ENCODE measurements at regions not wholly inside any gene's neighbourhood (a gene's known extent, or its start where the extent isn't known, plus 50 kb on each side); places are given as distances from the start of the nearest gene placed in this dataset.
"Not testable (repeated sequence)": the region's sequence is repeated elsewhere in the genome, so short reads cannot be mapped to it uniquely, and the experiment has no call there.

- Mint-ChIP-seq H3K4me3 (no peak overlapping the region), H3K36me3 (no peaks in the 10 kb centered on the region), H3K27ac (no peak overlapping the region), H3K9me3 (peaks cover 2% of the 10 kb centered on the region), H3K4me1 (ENCODE audit: low read depth) (no peaks in the 10 kb centered on the region), H3K27me3 (no peaks in the 10 kb centered on the region)
- intact Hi-C loops (cut with micrococcal nuclease), result no loop called here
- POLR2A ChIA-PET, result interaction anchor here (0.6 kb wide), 1 partner anchor 1413 kb away, joined by 3 read pairs; no protein-coding TSS in a partner anchor
- CTCF ChIA-PET, result no interaction called here
- no peak for DNase-seq
Measured at GRCh38 chr3:176041812-176042211, 1155.5 kb downstream of the TBL1XR1 start.

- ChIA-PET CTCF (no interaction called here), POLR2A (interaction anchor here (0.6 kb wide), 1 partner anchor 1413 kb away, joined by 3 read pairs; no protein-coding TSS in a partner anchor)
- Mint-ChIP-seq H3K27ac (no peak overlapping the region), H3K4me3 (no peak overlapping the region), H3K27me3 (no peaks in the 10 kb centered on the region), H3K36me3 (no peaks in the 10 kb centered on the region), H3K4me1 (ENCODE audit: low read depth) (no peaks in the 10 kb centered on the region), H3K9me3 (peaks cover 4% of the 10 kb centered on the region)
- no peak for DNase-seq
- intact Hi-C loops (cut with micrococcal nuclease), result no loop called here
Measured at GRCh38 chr3:176041185-176041584, 1156.1 kb downstream of the TBL1XR1 start.

GRCh38 chr3:176037636-176038035 lies 1159.6 kb downstream of the TBL1XR1 start:
- intact Hi-C loops (cut with micrococcal nuclease), result no loop called here
- Mint-ChIP-seq H3K27me3 (no peaks in the 10 kb centered on the region), H3K9me3 (peaks cover 7% of the 10 kb centered on the region), H3K36me3 (no peaks in the 10 kb centered on the region), H3K27ac (no peak overlapping the region), H3K4me3 (no peak overlapping the region), H3K4me1 (ENCODE audit: low read depth) (no peaks in the 10 kb centered on the region)
- DNase-seq, result no peak
- CTCF ChIA-PET, result no interaction called here
- POLR2A ChIA-PET, result no interaction called here

GRCh38 chr3:176032043-176032442 lies 1165.2 kb downstream of the TBL1XR1 start:
- Mint-ChIP-seq H3K4me3 (no peak overlapping the region), H3K27ac (no peak overlapping the region), H3K9me3 (peaks cover 7% of the 10 kb centered on the region), H3K36me3 (no peaks in the 10 kb centered on the region), H3K27me3 (no peaks in the 10 kb centered on the region), H3K4me1 (ENCODE audit: low read depth) (no peaks in the 10 kb centered on the region)
- CTCF ChIA-PET, result no interaction called here
- POLR2A ChIA-PET, result no interaction called here
- no peak for DNase-seq
- intact Hi-C loops (cut with micrococcal nuclease), result no loop called here

- H3K27ac Mint-ChIP-seq, result not testable (repeated sequence)
- peaks cover 16% of the 10 kb centered on the region for H3K9me3 Mint-ChIP-seq
Measured at GRCh38 chr3:176016203-176016602, 1157.1 kb downstream of the NAALADL2 start.

GRCh38 chr3:176015228-176015627 lies 1156.1 kb downstream of the NAALADL2 start:
- H3K4me1 Mint-ChIP-seq (ENCODE audit: low read depth); POLR2A ChIA-PET; CTCF ChIA-PET; H3K4me3 Mint-ChIP-seq; H3K27me3 Mint-ChIP-seq; H3K36me3 Mint-ChIP-seq; H3K27ac Mint-ChIP-seq; intact Hi-C loops (cut with micrococcal nuclease); DNase-seq: not testable (repeated sequence)
- peaks cover 16% of the 10 kb centered on the region for H3K9me3 Mint-ChIP-seq

More at GRCh38 chr3:176016203-176016602, 1157.1 kb downstream of the NAALADL2 start:
- DNase-seq; POLR2A ChIA-PET; CTCF ChIA-PET; H3K4me3 Mint-ChIP-seq; H3K27me3 Mint-ChIP-seq; intact Hi-C loops (cut with micrococcal nuclease); H3K36me3 Mint-ChIP-seq; H3K4me1 Mint-ChIP-seq (ENCODE audit: low read depth): not testable (repeated sequence)

- Mint-ChIP-seq H3K27ac (no peak overlapping the region), H3K9me3 (peaks cover 4% of the 10 kb centered on the region), H3K4me3 (no peak overlapping the region), H3K4me1 (ENCODE audit: low read depth) (no peaks in the 10 kb centered on the region), H3K36me3 (no peaks in the 10 kb centered on the region), H3K27me3 (no peaks in the 10 kb centered on the region)
- intact Hi-C loops (cut with micrococcal nuclease), result no loop called here
- POLR2A ChIA-PET, result no interaction called here
- CTCF ChIA-PET, result no interaction called here
- DNase-seq, result no peak
Measured at GRCh38 chr3:176009256-176009655, 1150.1 kb downstream of the NAALADL2 start.

- no peaks in the 10 kb centered on the region for H3K27me3 Mint-ChIP-seq
- DNase-seq, result no peak
- CTCF ChIA-PET, result no interaction called here
- H3K4me1 Mint-ChIP-seq (ENCODE audit: low read depth), result no peaks in the 10 kb centered on the region
- POLR2A ChIA-PET, result no interaction called here
- H3K27ac Mint-ChIP-seq, result no peak overlapping the region
- intact Hi-C loops (cut with micrococcal nuclease), result no loop called here
- H3K36me3 Mint-ChIP-seq, result no peaks in the 10 kb centered on the region
- H3K9me3 Mint-ChIP-seq, result no peaks in the 10 kb centered on the region
- no peak overlapping the region for H3K4me3 Mint-ChIP-seq
Measured at GRCh38 chr3:176005564-176005963, 1146.4 kb downstream of the NAALADL2 start.

GRCh38 chr3:175989161-175989560 lies 1130.0 kb downstream of the NAALADL2 start:
- no peaks in the 10 kb centered on the region for H3K27me3 Mint-ChIP-seq
- no peak overlapping the region for H3K27ac Mint-ChIP-seq
- H3K4me1 Mint-ChIP-seq (ENCODE audit: low read depth), result no peaks in the 10 kb centered on the region
- POLR2A ChIA-PET, result no interaction called here
- peaks cover 20% of the 10 kb centered on the region for H3K9me3 Mint-ChIP-seq
- intact Hi-C loops (cut with micrococcal nuclease), result no loop called here
- no peak overlapping the region for H3K4me3 Mint-ChIP-seq
- DNase-seq, result no peak
- CTCF ChIA-PET, result no interaction called here
- no peaks in the 10 kb centered on the region for H3K36me3 Mint-ChIP-seq

- intact Hi-C loops (cut with micrococcal nuclease), result no loop called here
- peaks cover 21% of the 10 kb centered on the region for H3K9me3 Mint-ChIP-seq
- CTCF ChIA-PET, result no interaction called here
- POLR2A ChIA-PET, result no interaction called here
- H3K27ac Mint-ChIP-seq, result no peak overlapping the region
- H3K36me3 Mint-ChIP-seq, result no peaks in the 10 kb centered on the region
- H3K4me3 Mint-ChIP-seq, result no peak overlapping the region
- no peaks in the 10 kb centered on the region for H3K27me3 Mint-ChIP-seq
- no peak for DNase-seq
- H3K4me1 Mint-ChIP-seq (ENCODE audit: low read depth), result no peaks in the 10 kb centered on the region
Measured at GRCh38 chr3:175988401-175988800, 1129.3 kb downstream of the NAALADL2 start.

- H3K27ac Mint-ChIP-seq, result no peak overlapping the region
- DNase-seq, result no peak
- ChIA-PET POLR2A (no interaction called here), CTCF (no interaction called here)
- H3K27me3 Mint-ChIP-seq, result no peaks in the 10 kb centered on the region
- no peak overlapping the region for H3K4me3 Mint-ChIP-seq
- peaks cover 18% of the 10 kb centered on the region for H3K9me3 Mint-ChIP-seq
- intact Hi-C loops (cut with micrococcal nuclease), result no loop called here
- no peaks in the 10 kb centered on the region for H3K4me1 Mint-ChIP-seq (ENCODE audit: low read depth)
- no peaks in the 10 kb centered on the region for H3K36me3 Mint-ChIP-seq
Measured at GRCh38 chr3:175985781-175986180, 1126.6 kb downstream of the NAALADL2 start.

GRCh38 chr3:175983379-175983778 lies 1124.2 kb downstream of the NAALADL2 start:
- Mint-ChIP-seq H3K9me3 (peaks cover 24% of the 10 kb centered on the region), H3K4me1 (ENCODE audit: low read depth) (no peaks in the 10 kb centered on the region), H3K27me3 (no peaks in the 10 kb centered on the region), H3K36me3 (no peaks in the 10 kb centered on the region), H3K27ac (no peak overlapping the region), H3K4me3 (no peak overlapping the region)
- no peak for DNase-seq
- ChIA-PET POLR2A (no interaction called here), CTCF (no interaction called here)
- intact Hi-C loops (cut with micrococcal nuclease), result no loop called here

GRCh38 chr3:175980486-175981090 lies 1121.5 kb downstream of the NAALADL2 start:
- no peak for DNase-seq
- POLR2A ChIA-PET, result no interaction called here
- Mint-ChIP-seq H3K36me3 (no peaks in the 10 kb centered on the region), H3K27me3 (no peaks in the 10 kb centered on the region), H3K4me3 (no peak overlapping the region), H3K27ac (no peak overlapping the region), H3K9me3 (peaks cover 25% of the 10 kb centered on the region), H3K4me1 (ENCODE audit: low read depth) (no peaks in the 10 kb centered on the region)
- CTCF ChIA-PET, result no interaction called here
- intact Hi-C loops (cut with micrococcal nuclease), result no loop called here
